Dendritic cell treated with granulocyte-macrophage colony-stimulating factor and Interleukin-4, amounts not matched to agents 40 ng/mL and 50 ng/mL, for 4 days (primary cell): ENCODE measurements at regions not wholly inside any gene's neighbourhood (a gene's known extent, or its start where the extent isn't known, plus 50 kb on each side); places are given as distances from the start of the nearest gene placed in this dataset.

ENCODE experiments used
- H3K27ac Mint-ChIP-seq: one replicate; pipeline ENCODE4 v1.8.0; 2022; ENCODE audit warnings: mild to moderate bottlenecking, mixed read lengths
- H3K27me3 Mint-ChIP-seq: one replicate; pipeline ENCODE4 v1.8.0; 2022; ENCODE audit warnings: mild to moderate bottlenecking, mixed read lengths
- H3K36me3 Mint-ChIP-seq: one replicate; pipeline ENCODE4 v1.8.0; 2022; ENCODE audit warnings: low read depth, mixed read lengths
- H3K4me1 Mint-ChIP-seq: one replicate; pipeline ENCODE4 v1.8.0; 2022; ENCODE audit warnings: low read depth, mixed read lengths
- H3K4me3 Mint-ChIP-seq: one replicate; pipeline ENCODE4 v1.8.0; 2022; ENCODE audit warnings: mild to moderate bottlenecking, moderate library complexity, mixed read lengths
- H3K9me3 Mint-ChIP-seq: one replicate; pipeline ENCODE4 v1.8.0; 2022; ENCODE audit warnings: mixed read lengths
- intact Hi-C: fragments of 100-400 bp; cut with micrococcal nuclease; formaldehyde crosslinking; loops from one replicate; pipeline ENCODE4 v1.15.0; 2022

DNA sequence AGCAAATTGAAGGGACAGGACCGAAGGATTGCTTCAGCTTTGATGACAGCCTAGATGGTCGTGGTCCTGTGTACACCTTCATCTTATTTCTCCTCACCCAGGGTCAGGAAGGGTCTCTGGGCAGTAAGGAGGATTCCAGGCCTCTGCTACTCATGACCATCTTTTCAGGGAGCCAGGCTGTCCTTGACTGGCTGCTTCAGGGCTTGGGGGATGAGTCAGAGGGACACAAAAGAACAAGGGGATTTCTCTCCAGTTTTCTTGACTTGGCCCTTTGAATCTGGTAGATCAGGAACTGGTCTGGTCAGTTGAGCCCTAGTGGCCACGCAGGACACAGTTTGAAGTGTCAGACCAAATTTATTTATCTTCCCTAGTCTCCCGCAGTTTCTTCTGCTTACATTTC is 402.1 kb upstream of the CHD6 start:
- no peaks in the 10 kb centered on the region for H3K36me3 Mint-ChIP-seq
- no peak overlapping the region for H3K4me3 Mint-ChIP-seq
- no peaks in the 10 kb centered on the region for H3K27me3 Mint-ChIP-seq
- no peaks in the 10 kb centered on the region for H3K9me3 Mint-ChIP-seq
- H3K27ac Mint-ChIP-seq, result no peak overlapping the region
- H3K4me1 Mint-ChIP-seq, result no peaks in the 10 kb centered on the region
- intact Hi-C loops, result no loop called here

DNA sequence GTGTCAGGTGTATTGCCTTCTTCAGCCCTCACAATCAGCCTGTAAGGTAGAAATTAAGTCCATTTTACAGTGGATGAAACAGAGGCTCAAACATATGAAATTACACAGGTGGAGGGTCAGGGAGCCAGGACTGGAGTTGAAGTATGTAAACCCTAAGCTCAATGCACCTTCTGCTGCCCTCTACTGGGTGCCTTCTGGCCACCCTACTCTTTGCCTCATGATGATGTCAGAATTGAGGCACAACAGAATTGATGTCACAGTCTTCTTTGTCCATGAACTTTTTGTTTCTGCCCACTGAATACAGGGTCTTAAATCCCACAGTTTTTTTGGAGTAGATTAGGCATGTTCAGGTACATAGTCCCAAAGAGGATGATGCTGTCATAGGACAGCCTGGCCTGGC is 400.8 kb upstream of the CHD6 start:
- H3K27me3 Mint-ChIP-seq, result no peaks in the 10 kb centered on the region
- H3K36me3 Mint-ChIP-seq, result no peaks in the 10 kb centered on the region
- H3K27ac Mint-ChIP-seq, result no peak overlapping the region
- intact Hi-C loops, result no loop called here
- no peaks in the 10 kb centered on the region for H3K4me1 Mint-ChIP-seq
- no peaks in the 10 kb centered on the region for H3K9me3 Mint-ChIP-seq
- H3K4me3 Mint-ChIP-seq, result no peak overlapping the region

DNA sequence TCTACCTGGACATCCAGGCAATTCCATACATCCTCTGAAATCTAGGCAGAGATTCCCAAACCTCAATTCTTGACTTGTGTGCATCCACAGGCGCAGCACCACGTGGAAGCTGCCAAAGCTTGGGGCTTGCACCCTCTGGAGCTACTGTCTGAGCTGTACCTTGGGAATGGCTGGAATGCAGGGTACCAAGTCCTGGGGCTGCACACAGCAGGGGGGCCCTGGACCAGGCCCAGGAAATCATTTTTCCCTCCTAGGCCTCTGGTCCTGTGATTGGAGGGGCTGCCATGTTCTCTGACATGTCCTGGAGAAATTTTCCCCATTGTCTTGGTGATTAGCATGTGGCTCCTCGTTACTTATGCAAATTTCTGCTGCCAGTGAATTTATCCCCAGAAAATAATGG is 391.9 kb upstream of the CHD6 start:
- Mint-ChIP-seq H3K9me3 (peaks cover 39% of the 10 kb centered on the region), H3K27ac (no peak overlapping the region), H3K36me3 (no peaks in the 10 kb centered on the region), H3K4me3 (no peak overlapping the region), H3K27me3 (no peaks in the 10 kb centered on the region), H3K4me1 (no peaks in the 10 kb centered on the region)
- intact Hi-C loops, result no loop called here

DNA sequence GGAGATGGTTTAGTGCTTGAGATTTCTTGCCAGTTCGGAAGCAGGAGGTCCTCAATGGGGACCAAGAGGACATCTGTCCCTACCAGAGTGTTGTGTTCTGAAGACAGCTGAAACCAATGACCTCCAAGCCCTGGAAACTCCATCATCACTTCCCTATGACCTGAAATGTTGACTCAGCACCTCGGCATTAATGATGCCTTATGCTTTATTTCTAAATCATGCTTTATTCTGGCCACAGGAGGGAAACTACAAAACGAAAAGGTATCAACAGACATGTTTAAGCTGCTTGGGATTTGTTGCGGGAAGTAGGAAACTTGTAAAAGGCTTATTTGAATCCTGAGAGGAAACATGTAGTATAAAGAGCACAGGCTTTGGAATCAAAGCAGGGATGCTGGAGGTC is 389.1 kb upstream of the CHD6 start:
- Mint-ChIP-seq H3K4me3 (no peak overlapping the region), H3K27me3 (no peaks in the 10 kb centered on the region), H3K9me3 (peaks cover 39% of the 10 kb centered on the region), H3K27ac (no peak overlapping the region), H3K36me3 (no peaks in the 10 kb centered on the region), H3K4me1 (no peaks in the 10 kb centered on the region)
- intact Hi-C loops, result no loop called here

DNA sequence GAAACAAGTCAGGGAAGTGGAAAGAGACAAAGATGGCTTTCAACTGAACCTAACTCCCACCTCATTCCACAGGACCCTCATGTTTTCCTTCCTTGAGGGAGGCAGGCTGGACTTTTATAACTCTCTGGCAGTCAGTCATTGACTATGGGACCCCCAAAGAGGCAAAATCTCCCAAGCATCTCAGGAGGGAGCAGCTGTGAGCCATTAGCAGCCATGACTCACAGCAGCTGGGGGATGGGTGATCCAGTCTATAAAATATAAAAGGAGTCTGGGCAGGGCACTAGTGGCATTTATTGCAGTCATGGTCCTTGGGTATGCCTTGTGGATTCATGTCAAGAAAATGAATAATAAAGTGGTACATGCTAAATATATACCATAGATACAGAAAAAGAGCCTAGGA is 387.0 kb upstream of the CHD6 start:
- H3K36me3 Mint-ChIP-seq, result no peaks in the 10 kb centered on the region

DNA sequence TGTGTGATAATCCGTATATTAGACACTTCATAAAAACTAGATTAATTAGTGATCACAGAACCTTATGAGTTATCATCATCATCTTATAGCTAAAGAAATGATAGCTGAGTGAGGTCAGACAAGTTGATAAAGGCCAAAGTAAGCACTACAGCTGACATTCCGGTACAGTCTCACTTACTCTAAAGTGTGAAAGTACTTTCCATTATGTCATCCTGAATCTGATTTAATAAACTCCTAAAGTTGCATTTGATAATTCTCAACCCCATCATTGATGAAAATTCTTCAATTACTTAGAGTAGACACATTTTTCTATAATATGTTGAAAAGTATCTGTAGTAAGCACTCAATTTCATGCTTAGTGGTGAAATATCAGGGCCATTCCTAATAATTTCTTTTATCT is 385.2 kb upstream of the CHD6 start:
- intact Hi-C loops, result no loop called here
- Mint-ChIP-seq H3K27me3 (peaks cover 1% of the 10 kb centered on the region), H3K27ac (no peak overlapping the region), H3K4me1 (no peaks in the 10 kb centered on the region), H3K9me3 (peaks cover 17% of the 10 kb centered on the region), H3K36me3 (no peaks in the 10 kb centered on the region), H3K4me3 (no peak overlapping the region)

More for the DNA sequence above, 387.0 kb upstream of the CHD6 start:
- no peak overlapping the region for H3K4me3 Mint-ChIP-seq
- H3K9me3 Mint-ChIP-seq, result peaks cover 22% of the 10 kb centered on the region
- intact Hi-C loops, result no loop called here
- no peaks in the 10 kb centered on the region for H3K4me1 Mint-ChIP-seq
- no peak overlapping the region for H3K27ac Mint-ChIP-seq
- H3K27me3 Mint-ChIP-seq, result no peaks in the 10 kb centered on the region

DNA sequence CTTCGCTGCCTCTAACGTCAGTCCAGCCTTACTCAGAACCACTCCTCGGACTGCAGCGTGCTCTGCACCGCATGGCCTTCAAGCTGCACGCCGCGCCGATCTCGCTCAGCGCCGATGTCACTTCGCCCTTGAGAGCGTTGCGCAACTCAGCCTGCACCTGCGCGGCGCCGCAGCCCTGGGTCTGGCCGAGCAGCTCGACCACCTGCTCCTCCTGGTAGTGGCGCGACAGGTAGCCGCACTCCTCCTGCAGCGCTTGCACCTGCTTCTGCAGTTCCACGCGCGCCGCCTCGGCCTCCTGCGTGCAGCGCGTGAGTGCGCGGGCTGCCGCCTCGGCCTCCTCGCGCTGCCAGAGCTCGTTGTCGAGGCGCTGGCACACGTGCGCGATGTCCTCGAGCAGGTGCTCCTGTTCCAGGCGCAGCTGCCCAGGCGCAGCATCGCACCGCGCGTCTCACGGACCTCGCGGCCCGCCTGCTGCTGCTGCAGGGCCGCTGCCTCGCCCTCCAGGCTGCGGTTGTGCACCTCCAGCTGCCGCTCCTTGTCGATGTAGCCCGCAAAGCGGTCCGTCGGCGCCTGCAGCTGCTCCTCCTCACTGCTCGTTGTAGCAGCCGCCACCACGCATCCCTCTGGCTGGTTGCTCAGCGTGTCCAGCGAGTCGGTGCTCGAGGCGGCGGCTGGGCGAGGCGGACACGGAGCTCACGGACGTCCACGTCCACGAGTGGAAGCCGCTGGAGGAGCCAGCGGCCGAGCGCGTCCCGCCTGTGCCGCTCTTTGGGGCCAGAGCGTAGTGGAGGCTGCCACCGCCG is 380.6 kb upstream of the CHD6 start:
- Mint-ChIP-seq H3K4me1 (no peaks in the 10 kb centered on the region), H3K36me3 (no peaks in the 10 kb centered on the region), H3K27ac (no peak overlapping the region), H3K4me3 (no peak overlapping the region), H3K27me3 (peaks cover 1% of the 10 kb centered on the region), H3K9me3 (peaks cover 28% of the 10 kb centered on the region)
- intact Hi-C loops, result no loop called here

DNA sequence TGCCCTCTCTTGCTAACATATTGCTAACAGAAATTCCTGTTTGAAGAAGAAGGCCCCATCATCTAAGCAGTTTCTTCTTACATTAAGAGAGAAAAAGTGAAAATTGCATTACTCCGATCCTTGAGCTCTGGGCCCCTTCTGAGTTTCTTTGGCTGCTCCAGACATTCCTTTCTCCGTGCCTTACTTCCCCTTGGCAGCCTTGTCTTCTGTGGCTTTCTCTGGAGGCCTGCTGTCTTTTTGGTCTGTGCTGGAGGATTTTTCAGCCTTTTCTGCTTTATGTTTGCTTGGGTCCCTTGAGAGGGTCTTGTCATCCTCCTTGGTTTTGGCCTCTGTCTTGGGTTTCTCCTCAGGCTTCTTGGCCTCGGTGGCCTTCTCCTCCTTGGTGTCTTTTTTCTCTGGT is 378.8 kb upstream of the CHD6 start:
- Mint-ChIP-seq H3K4me1 (no peaks in the 10 kb centered on the region), H3K9me3 (peaks cover 28% of the 10 kb centered on the region), H3K27ac (no peak overlapping the region), H3K27me3 (peaks cover 1% of the 10 kb centered on the region), H3K4me3 (no peak overlapping the region), H3K36me3 (no peaks in the 10 kb centered on the region)
- intact Hi-C loops, result no loop called here

DNA sequence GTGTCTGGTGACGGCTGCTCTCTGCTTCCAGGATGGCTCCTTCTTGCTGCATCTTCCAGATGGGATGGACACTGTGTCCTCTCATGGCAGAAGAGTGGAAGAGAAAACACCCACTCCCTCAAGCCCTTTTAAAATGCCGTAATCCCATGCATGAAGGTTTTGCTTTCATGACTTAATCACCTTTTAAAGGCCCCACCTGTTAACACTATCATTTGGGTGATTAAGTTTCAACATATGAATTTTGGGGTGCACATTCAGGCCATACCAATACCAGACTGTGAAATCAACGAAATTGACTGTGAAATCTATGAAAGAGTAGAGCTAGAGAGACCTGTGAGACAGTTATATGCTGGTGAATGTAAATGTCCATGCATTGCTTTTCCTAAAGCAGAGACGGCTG is 374.3 kb upstream of the CHD6 start:
- peaks cover 6% of the 10 kb centered on the region for H3K9me3 Mint-ChIP-seq
- no peak overlapping the region for H3K4me3 Mint-ChIP-seq
- H3K27me3 Mint-ChIP-seq, result no peaks in the 10 kb centered on the region
- intact Hi-C loops, result no loop called here
- no peaks in the 10 kb centered on the region for H3K4me1 Mint-ChIP-seq
- H3K36me3 Mint-ChIP-seq, result no peaks in the 10 kb centered on the region
- no peak overlapping the region for H3K27ac Mint-ChIP-seq

DNA sequence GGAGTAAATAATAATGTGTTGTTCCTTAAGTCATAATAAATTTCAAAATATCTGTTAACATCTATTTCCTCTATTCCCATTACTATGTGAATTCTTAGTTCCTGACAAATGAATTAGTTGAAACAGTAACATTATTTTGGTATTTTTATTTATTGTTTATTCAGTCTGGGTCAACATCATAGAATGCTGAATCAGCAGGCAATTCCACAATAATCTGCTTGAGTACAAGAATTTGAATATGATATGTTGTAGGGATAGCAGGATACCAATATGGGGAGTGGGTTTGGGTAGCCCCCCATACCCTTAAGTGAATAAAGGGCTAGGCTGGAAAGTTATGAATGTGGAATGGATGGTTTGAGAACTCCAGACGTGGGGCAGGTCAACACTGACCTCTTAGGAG is 373.2 kb upstream of the CHD6 start:
- H3K4me3 Mint-ChIP-seq, result no peak overlapping the region
- intact Hi-C loops, result no loop called here
- no peaks in the 10 kb centered on the region for H3K36me3 Mint-ChIP-seq
- H3K27ac Mint-ChIP-seq, result no peak overlapping the region
- no peaks in the 10 kb centered on the region for H3K27me3 Mint-ChIP-seq
- H3K9me3 Mint-ChIP-seq, result no peaks in the 10 kb centered on the region
- H3K4me1 Mint-ChIP-seq, result no peaks in the 10 kb centered on the region

DNA sequence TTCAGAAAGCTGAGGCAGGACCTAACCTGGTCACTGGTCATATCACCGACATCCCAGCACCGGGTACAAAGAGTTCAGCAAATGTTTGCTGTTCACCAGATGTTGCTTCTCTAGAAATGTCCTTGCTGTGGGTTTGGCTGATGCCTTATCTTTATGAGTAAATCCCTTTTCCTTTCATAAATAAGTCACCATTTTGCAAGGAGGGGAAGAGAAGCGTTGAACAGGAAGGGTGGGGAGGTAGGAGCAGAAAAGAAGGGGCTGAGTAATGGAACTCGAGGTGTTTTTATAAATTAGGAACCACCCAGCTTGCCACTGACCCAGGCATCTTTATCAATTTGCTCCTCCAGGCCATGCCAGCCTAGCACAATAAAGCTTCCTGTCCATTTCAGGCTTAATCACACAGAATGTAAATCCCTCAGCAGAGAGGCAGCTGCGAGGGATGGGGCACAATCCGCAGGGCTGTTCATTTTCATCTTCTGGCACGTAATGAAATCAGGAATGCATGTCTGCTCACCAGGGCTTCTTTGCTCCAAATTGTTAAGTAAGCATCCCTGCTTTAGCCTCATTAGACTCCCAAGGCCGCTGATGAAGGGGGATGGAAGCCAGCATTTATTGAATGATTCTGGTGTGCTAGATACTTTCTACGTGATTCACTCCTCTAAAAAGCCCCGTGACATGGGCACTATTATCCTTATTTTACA is 371.9 kb upstream of the CHD6 start:
- no peak overlapping the region for H3K4me3 Mint-ChIP-seq
- no peaks in the 10 kb centered on the region for H3K4me1 Mint-ChIP-seq
- no peaks in the 10 kb centered on the region for H3K36me3 Mint-ChIP-seq
- intact Hi-C loops, result no loop called here
- no peaks in the 10 kb centered on the region for H3K9me3 Mint-ChIP-seq
- no peaks in the 10 kb centered on the region for H3K27me3 Mint-ChIP-seq
- no peak overlapping the region for H3K27ac Mint-ChIP-seq

DNA sequence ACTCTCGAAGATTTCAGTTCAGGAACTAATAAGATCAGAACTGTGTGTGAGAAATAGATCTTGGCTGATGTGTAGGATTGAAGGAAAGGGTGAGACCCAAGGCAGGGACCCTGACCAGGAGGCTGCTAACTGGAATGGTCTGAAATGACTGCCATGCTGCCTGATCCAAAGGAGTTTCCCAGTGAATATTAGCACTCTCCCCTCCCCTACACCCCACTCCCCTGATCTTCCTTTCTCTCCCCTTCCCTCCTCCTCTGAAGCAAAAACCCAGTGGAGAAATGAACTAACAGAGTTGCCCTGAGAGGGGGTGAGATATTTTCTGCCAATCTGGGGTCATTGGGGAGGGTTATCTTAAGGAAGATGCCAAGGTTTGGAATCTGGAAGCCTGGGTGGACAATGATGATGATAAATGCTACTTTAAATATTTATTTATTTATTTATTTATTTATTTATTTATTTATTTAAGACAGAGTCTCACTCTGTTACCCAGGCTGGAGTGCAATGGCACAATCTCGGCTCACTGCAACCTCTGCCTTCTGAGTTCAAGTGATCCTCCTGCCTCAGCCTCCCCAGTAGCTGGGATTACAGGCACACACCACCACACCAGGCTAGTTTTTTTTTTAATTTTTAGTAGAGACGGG is 371.0 kb upstream of the CHD6 start:
- Mint-ChIP-seq H3K4me1 (no peaks in the 10 kb centered on the region), H3K27ac (no peak overlapping the region), H3K27me3 (no peaks in the 10 kb centered on the region), H3K36me3 (no peaks in the 10 kb centered on the region), H3K4me3 (no peak overlapping the region), H3K9me3 (no peaks in the 10 kb centered on the region)
- intact Hi-C loops, result no loop called here

DNA sequence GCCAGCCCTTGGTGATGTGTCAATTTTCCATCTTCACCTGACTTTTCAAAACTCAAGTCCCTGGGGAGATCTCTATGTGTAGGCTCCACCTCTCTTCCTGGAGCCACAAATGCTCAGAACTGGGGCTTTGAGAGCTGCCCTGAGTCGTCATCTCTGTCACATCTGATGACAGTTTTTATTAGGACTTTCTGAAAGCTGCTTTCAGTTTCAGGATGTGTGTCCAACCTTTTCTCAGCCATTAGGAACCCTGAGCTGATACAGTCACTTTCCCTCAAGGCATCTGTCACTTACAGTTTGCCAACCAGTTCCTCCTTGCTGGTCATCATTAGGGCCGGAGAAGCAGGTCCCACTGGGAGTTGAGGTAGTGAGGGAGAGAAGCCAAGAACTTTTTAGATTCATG is 365.9 kb upstream of the CHD6 start:
- Mint-ChIP-seq H3K4me1 (no peaks in the 10 kb centered on the region), H3K27ac (no peak overlapping the region), H3K36me3 (no peaks in the 10 kb centered on the region), H3K4me3 (no peak overlapping the region), H3K27me3 (no peaks in the 10 kb centered on the region), H3K9me3 (no peaks in the 10 kb centered on the region)
- intact Hi-C loops, result no loop called here

DNA sequence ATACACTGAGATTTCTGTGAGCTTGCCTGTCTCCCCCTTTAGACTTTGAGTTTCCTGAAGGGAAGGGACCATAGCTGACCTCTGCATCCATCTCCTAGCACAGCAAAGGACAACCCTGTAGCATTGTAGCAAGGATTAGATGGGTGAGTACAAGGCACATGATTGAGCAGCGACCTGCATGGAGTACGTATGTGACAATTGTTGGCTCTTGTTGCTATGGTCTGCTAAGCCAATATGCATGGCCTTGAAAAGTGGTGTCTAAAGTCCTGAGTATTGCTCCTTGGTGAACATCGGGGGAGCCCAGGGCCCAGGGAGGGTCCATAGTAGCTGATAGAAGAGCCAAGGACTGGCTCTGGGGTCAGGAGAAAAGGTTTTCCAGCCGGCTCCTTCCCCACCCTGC is 365.0 kb upstream of the CHD6 start:
- H3K27me3 Mint-ChIP-seq, result no peaks in the 10 kb centered on the region
- H3K4me1 Mint-ChIP-seq, result no peaks in the 10 kb centered on the region
- H3K36me3 Mint-ChIP-seq, result no peaks in the 10 kb centered on the region
- intact Hi-C loops, result no loop called here
- no peak overlapping the region for H3K27ac Mint-ChIP-seq
- H3K9me3 Mint-ChIP-seq, result no peaks in the 10 kb centered on the region
- H3K4me3 Mint-ChIP-seq, result no peak overlapping the region
